ENCODE measurements at regions not wholly inside any gene's neighbourhood (a gene's known extent, or its start where the extent isn't known, plus 50 kb on each side); places are given as distances from the start of the nearest gene placed in this dataset.

DNA sequence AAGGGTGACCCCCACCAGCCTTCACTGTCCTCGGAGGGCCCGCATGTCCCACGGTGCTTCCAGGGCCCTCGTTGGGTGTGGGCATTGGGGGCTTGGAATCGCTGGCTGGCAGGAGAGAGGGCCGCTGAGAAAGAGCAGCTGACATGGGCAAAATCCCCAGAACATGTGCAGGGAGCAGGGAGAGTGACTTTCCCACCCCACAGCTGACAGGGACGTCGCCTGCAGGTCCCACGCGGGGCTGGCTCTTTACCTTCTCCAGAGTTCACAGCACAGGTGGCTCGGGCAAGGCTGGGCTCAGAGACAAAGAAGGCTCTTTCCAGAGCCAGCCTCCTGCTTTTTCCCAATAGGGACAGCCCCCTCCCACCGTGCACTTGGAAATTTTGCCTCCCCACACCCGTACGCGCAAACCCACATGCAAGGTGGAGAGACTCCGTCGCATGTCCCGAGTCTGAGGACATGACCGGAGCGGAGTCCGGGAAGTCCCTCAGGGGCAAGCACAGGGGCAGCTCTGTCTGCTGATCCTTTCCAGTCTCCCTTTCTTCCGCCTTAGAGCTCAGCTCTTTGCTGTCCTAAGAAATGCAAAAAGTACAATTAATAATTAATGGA is 370.2 kb upstream of the MYT1L start:
- TF ChIP-seq, protein P1, sequence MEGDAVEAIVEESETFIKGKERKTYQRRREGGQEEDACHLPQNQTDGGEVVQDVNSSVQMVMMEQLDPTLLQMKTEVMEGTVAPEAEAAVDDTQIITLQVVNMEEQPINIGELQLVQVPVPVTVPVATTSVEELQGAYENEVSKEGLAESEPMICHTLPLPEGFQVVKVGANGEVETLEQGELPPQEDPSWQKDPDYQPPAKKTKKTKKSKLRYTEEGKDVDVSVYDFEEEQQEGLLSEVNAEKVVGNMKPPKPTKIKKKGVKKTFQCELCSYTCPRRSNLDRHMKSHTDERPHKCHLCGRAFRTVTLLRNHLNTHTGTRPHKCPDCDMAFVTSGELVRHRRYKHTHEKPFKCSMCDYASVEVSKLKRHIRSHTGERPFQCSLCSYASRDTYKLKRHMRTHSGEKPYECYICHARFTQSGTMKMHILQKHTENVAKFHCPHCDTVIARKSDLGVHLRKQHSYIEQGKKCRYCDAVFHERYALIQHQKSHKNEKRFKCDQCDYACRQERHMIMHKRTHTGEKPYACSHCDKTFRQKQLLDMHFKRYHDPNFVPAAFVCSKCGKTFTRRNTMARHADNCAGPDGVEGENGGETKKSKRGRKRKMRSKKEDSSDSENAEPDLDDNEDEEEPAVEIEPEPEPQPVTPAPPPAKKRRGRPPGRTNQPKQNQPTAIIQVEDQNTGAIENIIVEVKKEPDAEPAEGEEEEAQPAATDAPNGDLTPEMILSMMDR (IDR thresholded peaks at IDR 0.05; ENCODE audit: low read depth, low read length, poor library complexity, severe bottlenecking), result no peak
- TF ChIP-seq EZH2phosphoT487 (IDR thresholded peaks at IDR 0.05; ENCODE audit: borderline replicate concordance, low read length), result no peak

Data from DOHH2 (cell line).